Endothelial cell of umbilical vein (primary cell): ENCODE measurements at regions not wholly inside any gene's neighbourhood (a gene's known extent, or its start where the extent isn't known, plus 50 kb on each side); places are given as distances from the start of the nearest gene placed in this dataset.

Experiments
- BruUV-seq: library from RNA; stranded (reverse); fragments of 400-500 nt; replicated peaks from 2 replicates; lab custom pipeline; 2021; lab: Mats Ljungman, UMichigan
- CTCF ChIA-PET: fragments of 300-600, 350-600 bp; sonication (Branson Sonifier 250); formaldehyde crosslinking; loops from one replicate; lab custom pipeline; 2021; ENCODE audit warnings: antibody characterized with exemption, inconsistent platforms; lab: Charles Lee
- POLR2A ChIA-PET: fragments of 300-600, 350-600 bp; sonication (Branson Sonifier 250); formaldehyde crosslinking; loops from one replicate; lab custom pipeline; 2021; ENCODE audit warnings: antibody characterized with exemption, inconsistent platforms; lab: Charles Lee
- DNase-seq: peaks from one replicate; pipeline ENCODE4 v3.0.0-alpha.2; 2011; ENCODE audit warnings: low read depth, low spot score
- FAIRE-seq: peaks from 2 replicates; lab custom pipeline; 2011; peaks lifted over from hg19 to GRCh38; lab: Jason Lieb, UNC
- H2AFZ ChIP-seq: 2 replicates; pipeline ENCODE4 v1.6.0; 2012; ENCODE audit warnings: low read depth, low read length, control low read depth, inconsistent platforms
- H3K27ac ChIP-seq: 2 replicates; pipeline ENCODE4 v1.5.1; 2011; ENCODE audit warnings: low read depth, mild to moderate bottlenecking, control low read depth, low read length, moderate library complexity; ENCODE audit not compliant: insufficient read depth
- H3K27me3 ChIP-seq, 2 experiments: 2 replicates each; pipeline versions ENCODE4 v1.6.0 to v1.6.1; 2011; ENCODE audit warnings: low read length in 2 of 2, mixed read lengths in 1 of 2; ENCODE audit not compliant: control insufficient read depth in 2 of 2, insufficient read depth in 2 of 2
- H3K36me3 ChIP-seq, 2 experiments: 2 replicates in 1 of 2; 3 replicates in 1 of 2; pipeline ENCODE4 v1.5.1; 2011; ENCODE audit warnings: low read length in 2 of 2, mild to moderate bottlenecking in 1 of 2, moderate library complexity in 1 of 2; ENCODE audit not compliant: control insufficient read depth in 2 of 2, insufficient read depth in 2 of 2; ENCODE audit errors: extremely low read depth in 1 of 2
- H3K4me1 ChIP-seq: 3 replicates; pipeline ENCODE4 v1.5.1; 2011; ENCODE audit warnings: mild to moderate bottlenecking, low read length; ENCODE audit not compliant: control insufficient read depth, insufficient read depth; ENCODE audit errors: extremely low read depth
- H3K4me2 ChIP-seq: 2 replicates; pipeline ENCODE4 v1.6.1; 2011; ENCODE audit warnings: low read length, control low read depth, mixed read lengths; ENCODE audit not compliant: insufficient read depth
- H3K4me3 ChIP-seq, 3 experiments: fragments of 200-600 bp in 1 of 3; sonication (generic), shearing (Covaris generic) in 1 of 3; replicated peaks in 1 of 3; 2 replicates each; pipeline ENCODE4 v1.5.1; 2011 to 2016; ENCODE audit warnings: control low read depth in 3 of 3, low read length in 3 of 3, mild to moderate bottlenecking in 2 of 3, inconsistent platforms in 1 of 3, low read depth in 1 of 3, moderate library complexity in 1 of 3; ENCODE audit not compliant: insufficient read depth in 1 of 3
- H3K79me2 ChIP-seq: 2 replicates; pipeline ENCODE4 v1.6.0; 2012; ENCODE audit warnings: low read length, inconsistent platforms; ENCODE audit not compliant: control insufficient read depth, insufficient read depth
- H3K9ac ChIP-seq: replicated peaks from 2 replicates; pipeline ENCODE3; 2011; ENCODE audit warnings: low read length, control low read depth; ENCODE audit not compliant: insufficient read depth; ENCODE audit errors: extremely low read depth
- H3K9me1 ChIP-seq: replicated peaks from 3 replicates; pipeline ENCODE4 v1.6.0; 2011; ENCODE audit warnings: mild to moderate bottlenecking, low read length; ENCODE audit not compliant: control insufficient read depth, insufficient read depth; ENCODE audit errors: extremely low read depth
- H3K9me3 ChIP-seq: replicated peaks from 2 replicates; pipeline ENCODE4 v1.5.1; 2012; ENCODE audit warnings: low read length, inconsistent platforms; ENCODE audit not compliant: control insufficient read depth, insufficient read depth
- H4K20me1 ChIP-seq: replicated peaks from 2 replicates; pipeline ENCODE3; 2011; ENCODE audit warnings: mild to moderate bottlenecking, low read length; ENCODE audit not compliant: control insufficient read depth, insufficient read depth; ENCODE audit errors: extremely low read depth
- EZH2 ChIP-seq: IDR thresholded peaks from 2 replicates; pipeline ENCODE4 v1.6.1; 2012; ENCODE audit warnings: borderline replicate concordance, low read depth, mild to moderate bottlenecking, moderate library complexity, low read length, inconsistent platforms; ENCODE audit not compliant: severe bottlenecking
- FOS ChIP-seq: IDR thresholded peaks from 2 replicates; pipeline ENCODE4 v1.6.1; 2011; ENCODE audit warnings: mild to moderate bottlenecking, low read length, moderate library complexity, borderline replicate concordance; ENCODE audit not compliant: insufficient read depth
- GATA2 ChIP-seq: IDR thresholded peaks from 2 replicates; pipeline ENCODE4 v1.7.0; 2011; ENCODE audit warnings: low read depth, mild to moderate bottlenecking, moderate library complexity, mixed read lengths, low read length; ENCODE audit not compliant: insufficient read length, insufficient read depth
- JUN ChIP-seq: IDR thresholded peaks from 2 replicates; pipeline ENCODE4 v1.6.1; 2011; ENCODE audit warnings: borderline replicate concordance, low read depth; ENCODE audit not compliant: insufficient read length, insufficient read depth
- MYC ChIP-seq: IDR thresholded peaks from one replicate; pipeline ENCODE4 v1.6.1; 2011; ENCODE audit warnings: mild to moderate bottlenecking, low read depth, low read length
- POLR2A ChIP-seq: IDR thresholded peaks from 2 replicates; pipeline ENCODE4 v1.6.1; 2012; ENCODE audit warnings: low read depth, mild to moderate bottlenecking, control low read depth, low read length
- POLR2AphosphoS5 ChIP-seq: IDR thresholded peaks from 2 replicates; pipeline ENCODE4 v1.6.1; 2012; ENCODE audit warnings: low read depth, mild to moderate bottlenecking, control low read depth, low read length, moderate library complexity; ENCODE audit not compliant: insufficient read depth
- dilution Hi-C: fragments of 300-500 bp; cut with MboI; formaldehyde crosslinking; loops from one replicate; pipeline ENCODE4 v1.15.0; 2019; ENCODE audit warnings: low sequenced_read_pairs; ENCODE audit not compliant: extremely low pct_ligation_motif_present
- intact Hi-C: fragments of 100-400 bp; cut with micrococcal nuclease; formaldehyde crosslinking; loops from one replicate; pipeline ENCODE4 v1.10.0; 2022
- TF ChIP-seq, protein P1 (sequence below): IDR thresholded peaks from 2 replicates; pipeline ENCODE4 v1.6.1; 2011; ENCODE audit not compliant: insufficient read depth, insufficient read length
- TF ChIP-seq, protein P2 (sequence below), 2 donors: IDR thresholded peaks; 1 replicate in 1 of 2; 2 replicates in 1 of 2; pipeline ENCODE4 v1.5.1; 2011; ENCODE audit warnings: low read length in 2 of 2, mild to moderate bottlenecking in 2 of 2, moderate library complexity in 2 of 2, control low read depth in 1 of 2, inconsistent platforms in 1 of 2, low read depth in 1 of 2; ENCODE audit not compliant: insufficient read depth in 1 of 2; ENCODE audit errors: extremely low read depth in 1 of 2

DNA sequence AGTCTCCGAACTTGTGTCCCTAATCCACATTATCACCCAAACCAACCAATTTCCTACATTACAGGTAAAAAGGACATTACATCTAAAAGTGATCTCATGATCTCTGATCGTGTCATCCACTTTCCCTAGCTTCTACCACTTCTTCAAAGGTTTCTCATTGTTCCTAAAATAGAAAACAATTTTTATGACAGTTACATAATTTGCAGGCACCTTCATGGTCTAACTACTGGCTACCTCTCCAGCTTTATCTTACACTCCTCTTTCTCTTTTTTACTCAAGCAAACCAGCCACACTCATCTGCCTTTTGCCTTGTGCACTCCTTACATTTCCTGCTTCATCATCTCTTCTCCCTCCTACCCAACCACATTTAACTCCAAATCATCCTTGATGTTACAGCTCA is 886.7 kb upstream of the SORCS1 start:
- intact Hi-C loops, result no loop called here
- POLR2A ChIA-PET, result no interaction called here

More for the DNA sequence above, 886.7 kb upstream of the SORCS1 start:
- DNase-seq, result no peak
- Histone ChIP-seq H2AFZ (no peak overlapping the region), H3K27me3 (no peaks in the 10 kb centered on the region), H3K9ac (no peak overlapping the region), H4K20me1 (no peaks in the 10 kb centered on the region), H3K36me3 (no peaks in the 10 kb centered on the region), H3K9me3 (peaks cover 9% of the 10 kb centered on the region), H3K9me1 (no peaks in the 10 kb centered on the region), H3K4me3 (no peak overlapping the region), H3K27ac (no peak overlapping the region), H3K4me2 (no peak overlapping the region), H3K79me2 (no peaks in the 10 kb centered on the region), H3K4me1 (no peaks in the 10 kb centered on the region)
- CTCF ChIA-PET, result no interaction called here
- dilution Hi-C loops, result no loop called here
- no peak for FAIRE-seq
- no TSS peak for BruUV-seq
- TF ChIP-seq JUN (no peak), MYC (no peak), GATA2 (no peak), FOS (no peak), POLR2AphosphoS5 (no peak), EZH2 (no peak), POLR2A (no peak)
- TF ChIP-seq, protein P1, sequence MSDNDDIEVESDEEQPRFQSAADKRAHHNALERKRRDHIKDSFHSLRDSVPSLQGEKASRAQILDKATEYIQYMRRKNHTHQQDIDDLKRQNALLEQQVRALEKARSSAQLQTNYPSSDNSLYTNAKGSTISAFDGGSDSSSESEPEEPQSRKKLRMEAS, result no peak
- TF ChIP-seq, protein P2, sequence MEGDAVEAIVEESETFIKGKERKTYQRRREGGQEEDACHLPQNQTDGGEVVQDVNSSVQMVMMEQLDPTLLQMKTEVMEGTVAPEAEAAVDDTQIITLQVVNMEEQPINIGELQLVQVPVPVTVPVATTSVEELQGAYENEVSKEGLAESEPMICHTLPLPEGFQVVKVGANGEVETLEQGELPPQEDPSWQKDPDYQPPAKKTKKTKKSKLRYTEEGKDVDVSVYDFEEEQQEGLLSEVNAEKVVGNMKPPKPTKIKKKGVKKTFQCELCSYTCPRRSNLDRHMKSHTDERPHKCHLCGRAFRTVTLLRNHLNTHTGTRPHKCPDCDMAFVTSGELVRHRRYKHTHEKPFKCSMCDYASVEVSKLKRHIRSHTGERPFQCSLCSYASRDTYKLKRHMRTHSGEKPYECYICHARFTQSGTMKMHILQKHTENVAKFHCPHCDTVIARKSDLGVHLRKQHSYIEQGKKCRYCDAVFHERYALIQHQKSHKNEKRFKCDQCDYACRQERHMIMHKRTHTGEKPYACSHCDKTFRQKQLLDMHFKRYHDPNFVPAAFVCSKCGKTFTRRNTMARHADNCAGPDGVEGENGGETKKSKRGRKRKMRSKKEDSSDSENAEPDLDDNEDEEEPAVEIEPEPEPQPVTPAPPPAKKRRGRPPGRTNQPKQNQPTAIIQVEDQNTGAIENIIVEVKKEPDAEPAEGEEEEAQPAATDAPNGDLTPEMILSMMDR (IDR thresholded peaks at IDR 0.05; ENCODE audit: extremely low read depth in 1 of 2, insufficient read depth in 1 of 2, low read depth in 1 of 2, low read length in 2 of 2), result no peak
